Nephron progenitor cell (in vitro differentiated cells): ENCODE measurements at regions not wholly inside any gene's neighbourhood (a gene's known extent, or its start where the extent isn't known, plus 50 kb on each side); places are given as distances from the start of the nearest gene placed in this dataset.

Source experiments
- DNase-seq: peaks from one replicate; pipeline ENCODE4 v3.0.0; 2021
- H3K27ac Mint-ChIP-seq: 2 replicates; pipeline ENCODE4 v1.8.0; 2021; ENCODE audit warnings: mild to moderate bottlenecking, moderate library complexity, mixed read lengths
- H3K27me3 Mint-ChIP-seq: 2 replicates; pipeline ENCODE4 v1.8.0; 2021; ENCODE audit warnings: mild to moderate bottlenecking, low read depth, mixed read lengths; ENCODE audit not compliant: poor library complexity
- H3K36me3 Mint-ChIP-seq: 2 replicates; pipeline ENCODE4 v1.8.0; 2021; ENCODE audit warnings: low read depth, mixed read lengths
- H3K4me1 Mint-ChIP-seq: 2 replicates; pipeline ENCODE4 v1.8.0; 2021; ENCODE audit warnings: mixed read lengths
- H3K4me3 Mint-ChIP-seq: 2 replicates; pipeline ENCODE4 v1.8.0; 2021; ENCODE audit warnings: mild to moderate bottlenecking, moderate library complexity, mixed read lengths
- H3K9me3 Mint-ChIP-seq: 2 replicates; pipeline ENCODE4 v1.8.0; 2021; ENCODE audit warnings: mild to moderate bottlenecking, moderate library complexity, mixed read lengths
- TF ChIP-seq, protein P1 (sequence below): fragments of 200-600 bp; sonication (generic); IDR thresholded peaks from 2 replicates; pipeline ENCODE4 v1.5.0; 2021; ENCODE audit warnings: antibody characterized with exemption

- Mint-ChIP-seq H3K27me3 (peaks cover 4% of the 10 kb centered on the region), H3K36me3 (no peaks in the 10 kb centered on the region), H3K4me3 (no peak overlapping the region), H3K27ac (no peak overlapping the region), H3K9me3 (no peaks in the 10 kb centered on the region), H3K4me1 (no peaks in the 10 kb centered on the region)
- TF ChIP-seq, protein P1, sequence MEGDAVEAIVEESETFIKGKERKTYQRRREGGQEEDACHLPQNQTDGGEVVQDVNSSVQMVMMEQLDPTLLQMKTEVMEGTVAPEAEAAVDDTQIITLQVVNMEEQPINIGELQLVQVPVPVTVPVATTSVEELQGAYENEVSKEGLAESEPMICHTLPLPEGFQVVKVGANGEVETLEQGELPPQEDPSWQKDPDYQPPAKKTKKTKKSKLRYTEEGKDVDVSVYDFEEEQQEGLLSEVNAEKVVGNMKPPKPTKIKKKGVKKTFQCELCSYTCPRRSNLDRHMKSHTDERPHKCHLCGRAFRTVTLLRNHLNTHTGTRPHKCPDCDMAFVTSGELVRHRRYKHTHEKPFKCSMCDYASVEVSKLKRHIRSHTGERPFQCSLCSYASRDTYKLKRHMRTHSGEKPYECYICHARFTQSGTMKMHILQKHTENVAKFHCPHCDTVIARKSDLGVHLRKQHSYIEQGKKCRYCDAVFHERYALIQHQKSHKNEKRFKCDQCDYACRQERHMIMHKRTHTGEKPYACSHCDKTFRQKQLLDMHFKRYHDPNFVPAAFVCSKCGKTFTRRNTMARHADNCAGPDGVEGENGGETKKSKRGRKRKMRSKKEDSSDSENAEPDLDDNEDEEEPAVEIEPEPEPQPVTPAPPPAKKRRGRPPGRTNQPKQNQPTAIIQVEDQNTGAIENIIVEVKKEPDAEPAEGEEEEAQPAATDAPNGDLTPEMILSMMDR, result no peak
- no peak for DNase-seq
These were observed 161.2 kb upstream of the MBL2 start for GRCh38 chr10:52933748-52934147.

- H3K27me3 Mint-ChIP-seq, result peaks cover 4% of the 10 kb centered on the region
- H3K4me3 Mint-ChIP-seq, result no peak overlapping the region
- no peak overlapping the region for H3K27ac Mint-ChIP-seq
These were observed 155.1 kb upstream of the MBL2 start for GRCh38 chr10:52927678-52928077.

GRCh38 chr10:52923520-52923919 lies 150.9 kb upstream of the MBL2 start:
- DNase-seq, result no peak
- H3K4me3 Mint-ChIP-seq, result no peak overlapping the region
- H3K9me3 Mint-ChIP-seq, result no peaks in the 10 kb centered on the region

More at GRCh38 chr10:52927678-52928077, 155.1 kb upstream of the MBL2 start:
- TF ChIP-seq, protein P1, result no peak
- DNase-seq, result no peak
- Mint-ChIP-seq H3K9me3 (no peaks in the 10 kb centered on the region), H3K36me3 (no peaks in the 10 kb centered on the region), H3K4me1 (no peaks in the 10 kb centered on the region)

GRCh38 chr10:52918714-52919305 lies 146.2 kb upstream of the MBL2 start:
- Mint-ChIP-seq H3K27ac (no peak overlapping the region), H3K36me3 (no peaks in the 10 kb centered on the region), H3K9me3 (no peaks in the 10 kb centered on the region), H3K27me3 (no peaks in the 10 kb centered on the region), H3K4me3 (no peak overlapping the region), H3K4me1 (no peaks in the 10 kb centered on the region)
- no peak for DNase-seq
- TF ChIP-seq, protein P1, result no peak

More at GRCh38 chr10:52923520-52923919, 150.9 kb upstream of the MBL2 start:
- Mint-ChIP-seq H3K27ac (no peak overlapping the region), H3K27me3 (no peaks in the 10 kb centered on the region), H3K4me1 (no peaks in the 10 kb centered on the region), H3K36me3 (no peaks in the 10 kb centered on the region)
- TF ChIP-seq, protein P1, result no peak

- Mint-ChIP-seq H3K27me3 (no peaks in the 10 kb centered on the region), H3K36me3 (no peaks in the 10 kb centered on the region), H3K4me1 (no peaks in the 10 kb centered on the region), H3K9me3 (no peaks in the 10 kb centered on the region), H3K27ac (no peak overlapping the region), H3K4me3 (no peak overlapping the region)
- TF ChIP-seq, protein P1, result no peak
- DNase-seq, result no peak
These were observed 142.8 kb upstream of the MBL2 start for GRCh38 chr10:52915391-52915790.

- no peaks in the 10 kb centered on the region for H3K27me3 Mint-ChIP-seq
- peaks cover 16% of the 10 kb centered on the region for H3K4me1 Mint-ChIP-seq
- H3K4me3 Mint-ChIP-seq, result no peak overlapping the region
- no peak overlapping the region for H3K27ac Mint-ChIP-seq
- TF ChIP-seq, protein P1, result no peak
- H3K9me3 Mint-ChIP-seq, result no peaks in the 10 kb centered on the region
- H3K36me3 Mint-ChIP-seq, result no peaks in the 10 kb centered on the region
- DNase-seq, result no peak
These were observed 138.6 kb upstream of the MBL2 start for GRCh38 chr10:52911163-52911562.
